ENCODE measurements at regions not wholly inside any gene's neighbourhood (a gene's known extent, or its start where the extent isn't known, plus 50 kb on each side); places are given as distances from the start of the nearest gene placed in this dataset.

- TF ChIP-seq ZBTB20 (CRISPR knock-in tag; IDR thresholded peaks at IDR 0.05; ENCODE audit: borderline replicate concordance, low read depth): no peak
- no peak for TF ChIP-seq FOXO4 (CRISPR knock-in tag; conservative IDR thresholded peaks at IDR 0.05)
- TF ChIP-seq CTCF (CRISPR knock-in tag; IDR thresholded peaks at IDR 0.05): no peak
- TF ChIP-seq ZNF513 (CRISPR knock-in tag; conservative IDR thresholded peaks at IDR 0.05): no peak
- TF ChIP-seq REST (IDR thresholded peaks at IDR 0.05; ENCODE audit: borderline replicate concordance in 1 of 2, low read depth in 1 of 2, low read length in 2 of 2): no peak
- no peak for TF ChIP-seq ZNF451 (CRISPR knock-in tag; IDR thresholded peaks at IDR 0.05)
- no peak for TF ChIP-seq ZBTB37 (CRISPR knock-in tag; IDR thresholded peaks at IDR 0.05)
- TF ChIP-seq HNRNPLL (IDR thresholded peaks at IDR 0.05; ENCODE audit: low read depth, low read length, poor library complexity, severe bottlenecking): no peak
- no peak for TF ChIP-seq ZNF589 (CRISPR knock-in tag; conservative IDR thresholded peaks at IDR 0.05)
These were observed 82.8 kb upstream of the CHODL start for GRCh38 chr21:18161841-18162240.

Measured in HepG2 (cell line).